Common myeloid progenitor, CD34-positive (primary cell): ENCODE measurements at regions not wholly inside any gene's neighbourhood (a gene's known extent, or its start where the extent isn't known, plus 50 kb on each side); places are given as distances from the start of the nearest gene placed in this dataset.

Experiments
- CTCF ChIA-PET: fragments of 350-600 bp; sonication (Branson Sonifier 250); formaldehyde crosslinking; loops from one replicate; lab custom pipeline; 2021; ENCODE audit warnings: antibody characterized with exemption; lab: Charles Lee
- POLR2A ChIA-PET: fragments of 350-600 bp; sonication (Branson Sonifier 250); formaldehyde crosslinking; loops from one replicate; lab custom pipeline; 2021; ENCODE audit warnings: antibody characterized with exemption; lab: Charles Lee
- DNase-seq, 3 donors: peaks; one replicate each; pipeline versions ENCODE4 v3.0.0 to v3.0.0-alpha.2; 2013
- H3K27ac ChIP-seq, 2 experiments: 1 replicate in 1 of 2; 2 replicates in 1 of 2; pipeline ENCODE4 v1.7.0; 2013; ENCODE audit warnings: inconsistent platforms in 2 of 2, low read length in 2 of 2, mild to moderate bottlenecking in 2 of 2, low read depth in 1 of 2, moderate library complexity in 1 of 2; ENCODE audit not compliant: severe bottlenecking in 2 of 2, insufficient read depth in 1 of 2, poor library complexity in 1 of 2
- H3K27me3 ChIP-seq, 5 experiments: replicated peaks in 2 of 5; 1 replicate in 3 of 5; 2 replicates in 2 of 5; pipeline versions ENCODE4 v1.6.1 to v1.7.0; 2013; ENCODE audit warnings: low read length in 4 of 5, mild to moderate bottlenecking in 2 of 5, moderate library complexity in 2 of 5, inconsistent platforms in 1 of 5; ENCODE audit not compliant: insufficient read depth in 5 of 5, control insufficient read depth in 4 of 5
- H3K36me3 ChIP-seq, 4 experiments: 1 replicate in 2 of 4; 2 replicates in 2 of 4; pipeline versions ENCODE4 v1.6.1 to v1.7.0; 2013; ENCODE audit warnings: low read length in 3 of 4, control low read depth in 1 of 4, mild to moderate bottlenecking in 1 of 4; ENCODE audit not compliant: control insufficient read depth in 4 of 4, insufficient read depth in 4 of 4
- H3K4me1 ChIP-seq, 4 experiments: 1 replicate in 3 of 4; 2 replicates in 1 of 4; pipeline versions ENCODE4 v1.6.1 to v1.7.1; 2013; ENCODE audit warnings: low read length in 3 of 4, mild to moderate bottlenecking in 3 of 4, control low read depth in 1 of 4, inconsistent platforms in 1 of 4, moderate library complexity in 1 of 4; ENCODE audit not compliant: control insufficient read depth in 4 of 4, insufficient read depth in 4 of 4; ENCODE audit errors: control extremely low read depth in 1 of 4
- H3K4me3 ChIP-seq, 7 experiments: 1 replicate in 4 of 7; 2 replicates in 3 of 7; pipeline versions ENCODE4 v1.5.1 to v1.7.0; 2013; ENCODE audit warnings: mild to moderate bottlenecking in 7 of 7, low read length in 6 of 7, moderate library complexity in 6 of 7, inconsistent platforms in 2 of 7, low read depth in 2 of 7, control low read depth in 1 of 7; ENCODE audit not compliant: insufficient read depth in 4 of 7, control insufficient read depth in 1 of 7; ENCODE audit errors: extremely low read depth in 1 of 7
- H3K9me3 ChIP-seq, 5 experiments: 1 replicate in 4 of 5; 2 replicates in 1 of 5; pipeline versions ENCODE4 v1.6.1 to v1.7.1; 2013; ENCODE audit warnings: low read length in 4 of 5, mild to moderate bottlenecking in 2 of 5, inconsistent platforms in 1 of 5, low read depth in 1 of 5, moderate library complexity in 1 of 5; ENCODE audit not compliant: control insufficient read depth in 4 of 5, insufficient read depth in 2 of 5; ENCODE audit errors: control extremely low read depth in 1 of 5
- whole genome bisulfite sequencing: methylation state at CpG from one replicate; pipeline ENCODE4 v1.1.5; 2013; ENCODE audit not compliant: insufficient coverage; 5-methylcytosine and 5-hydroxymethylcytosine counted together

- CTCF ChIA-PET, result no interaction called here
- H3K27ac ChIP-seq, result no peak overlapping the region
- H3K9me3 ChIP-seq, result no peaks in the 10 kb centered on the region
- WGBS, result no CpG with 5 or more reads among the region's 3 CpGs
- peaks cover 0 to 5% (median 1%) of the 10 kb centered on the region in 4 experiments for H3K4me1 ChIP-seq
- POLR2A ChIA-PET, result no interaction called here
- no peaks in the 10 kb centered on the region for H3K36me3 ChIP-seq
- no peak for DNase-seq
- no peak overlapping the region for H3K4me3 ChIP-seq
- H3K27me3 ChIP-seq, result peaks cover 0 to 3% (median 0%) of the 10 kb centered on the region in 5 experiments
These were observed 229.8 kb upstream of the KIRREL3 start for GRCh38 chr11:127230392-127230791.

GRCh38 chr11:127226949-127227348, 226.4 kb upstream of the KIRREL3 start:
- ChIA-PET CTCF (no interaction called here), POLR2A (no interaction called here)
- Histone ChIP-seq H3K27ac (no peak overlapping the region), H3K27me3 (peaks cover 0 to 11% (median 3%) of the 10 kb centered on the region in 5 experiments), H3K36me3 (no peaks in the 10 kb centered on the region), H3K9me3 (no peaks in the 10 kb centered on the region), H3K4me1 (no peaks in the 10 kb centered on the region), H3K4me3 (no peak overlapping the region)
- DNase-seq, result no peak
- no CpG with 5 or more reads among the region's 2 CpGs for WGBS

GRCh38 chr11:127226380-127226779, 225.8 kb upstream of the KIRREL3 start:
- Histone ChIP-seq H3K4me1 (no peaks in the 10 kb centered on the region), H3K36me3 (no peaks in the 10 kb centered on the region), H3K27ac (no peak overlapping the region), H3K9me3 (no peaks in the 10 kb centered on the region), H3K4me3 (no peak overlapping the region), H3K27me3 (peaks cover 0 to 11% (median 3%) of the 10 kb centered on the region in 5 experiments)
- ChIA-PET POLR2A (no interaction called here), CTCF (no interaction called here)
- DNase-seq, result no peak
- no CpG with 5 or more reads among the region's 1 CpG for WGBS

- 100% methylated on average over 1 of the region's 1 CpG for WGBS
- ChIA-PET POLR2A (no interaction called here), CTCF (no interaction called here)
These were observed 225.0 kb upstream of the KIRREL3 start for GRCh38 chr11:127225619-127226018.

GRCh38 chr11:127224276-127224675, 223.7 kb upstream of the KIRREL3 start:
- peaks cover 0 to 11% (median 3%) of the 10 kb centered on the region in 5 experiments for H3K27me3 ChIP-seq
- WGBS, result 89% methylated on average over 1 of the region's 2 CpGs
- no peaks in the 10 kb centered on the region for H3K36me3 ChIP-seq
- no peaks in the 10 kb centered on the region for H3K9me3 ChIP-seq
- ChIA-PET CTCF (no interaction called here), POLR2A (no interaction called here)
- H3K4me1 ChIP-seq, result no peaks in the 10 kb centered on the region
- no peak overlapping the region for H3K27ac ChIP-seq
- DNase-seq, result no peak
- no peak overlapping the region for H3K4me3 ChIP-seq

More at GRCh38 chr11:127225619-127226018, 225.0 kb upstream of the KIRREL3 start:
- H3K4me1 ChIP-seq, result no peaks in the 10 kb centered on the region
- H3K36me3 ChIP-seq, result no peaks in the 10 kb centered on the region
- H3K27ac ChIP-seq, result no peak overlapping the region
- H3K9me3 ChIP-seq, result no peaks in the 10 kb centered on the region
- no peak for DNase-seq
- H3K27me3 ChIP-seq, result peaks cover 0 to 11% (median 3%) of the 10 kb centered on the region in 5 experiments
- no peak overlapping the region for H3K4me3 ChIP-seq

GRCh38 chr11:127223633-127224032, 223.1 kb upstream of the KIRREL3 start:
- H3K4me3 ChIP-seq, result no peak overlapping the region
- no peaks in the 10 kb centered on the region for H3K9me3 ChIP-seq
- DNase-seq, result no peak
- H3K36me3 ChIP-seq, result no peaks in the 10 kb centered on the region
- POLR2A ChIA-PET, result no interaction called here
- 98% methylated on average over 5 of the region's 5 CpGs for WGBS
- H3K4me1 ChIP-seq, result no peaks in the 10 kb centered on the region
- H3K27me3 ChIP-seq, result peaks cover 0 to 11% (median 3%) of the 10 kb centered on the region in 5 experiments
- no peak overlapping the region for H3K27ac ChIP-seq
- CTCF ChIA-PET, result no interaction called here

GRCh38 chr11:127223026-127223425, 222.5 kb upstream of the KIRREL3 start:
- CTCF ChIA-PET, result no interaction called here
- POLR2A ChIA-PET, result no interaction called here
- H3K36me3 ChIP-seq, result no peaks in the 10 kb centered on the region
- DNase-seq, result no peak
- peaks cover 0 to 11% (median 3%) of the 10 kb centered on the region in 5 experiments for H3K27me3 ChIP-seq
- 60% methylated on average over 1 of the region's 1 CpG for WGBS
- H3K9me3 ChIP-seq, result no peaks in the 10 kb centered on the region
- no peak overlapping the region for H3K27ac ChIP-seq
- no peaks in the 10 kb centered on the region for H3K4me1 ChIP-seq
- H3K4me3 ChIP-seq, result no peak overlapping the region
